Keratinocyte (primary cell): ENCODE measurements at regions not wholly inside any gene's neighbourhood (a gene's known extent, or its start where the extent isn't known, plus 50 kb on each side); places are given as distances from the start of the nearest gene placed in this dataset.

Experiments used
- DNase-seq: peaks from one replicate; pipeline ENCODE4 v3.0.0-alpha.2; 2011; ENCODE audit warnings: low read depth, missing footprints, low spot score
- FAIRE-seq: peaks from 2 replicates; lab custom pipeline; 2011; peaks lifted over from hg19 to GRCh38; lab: Jason Lieb, UNC
- H2AFZ ChIP-seq: 2 replicates; pipeline ENCODE4 v1.6.0; 2012; ENCODE audit warnings: low read length, control low read depth, inconsistent platforms; ENCODE audit not compliant: control insufficient read depth
- H3K27ac ChIP-seq: 2 replicates; pipeline ENCODE4 v1.5.1; 2011; ENCODE audit warnings: low read length; ENCODE audit not compliant: control insufficient read depth, insufficient read depth
- H3K27me3 ChIP-seq: 3 replicates; pipeline ENCODE4 v1.6.0; 2011; ENCODE audit warnings: low read length; ENCODE audit not compliant: control insufficient read depth, insufficient read depth; ENCODE audit errors: extremely low read depth
- H3K36me3 ChIP-seq, 2 experiments: 2 replicates in 1 of 2; 3 replicates in 1 of 2; pipeline ENCODE4 v1.5.1; 2011; ENCODE audit warnings: low read length in 2 of 2, mild to moderate bottlenecking in 1 of 2; ENCODE audit not compliant: control insufficient read depth in 2 of 2, insufficient read depth in 2 of 2; ENCODE audit errors: extremely low read depth in 1 of 2
- H3K4me1 ChIP-seq: 3 replicates; pipeline ENCODE4 v1.5.1; 2011; ENCODE audit warnings: low read length; ENCODE audit not compliant: control insufficient read depth, insufficient read depth; ENCODE audit errors: extremely low read depth
- H3K4me2 ChIP-seq: 3 replicates; pipeline ENCODE4 v1.6.0; 2011; ENCODE audit warnings: low read depth, low read length; ENCODE audit not compliant: control insufficient read depth, insufficient read depth; ENCODE audit errors: extremely low read depth
- H3K4me3 ChIP-seq, 3 experiments: fragments of 200-600 bp in 1 of 3; sonication (generic) in 1 of 3; 2 replicates in 2 of 3; 3 replicates in 1 of 3; pipeline ENCODE4 v1.5.1; 2011 to 2016; ENCODE audit warnings: low read length in 3 of 3, mild to moderate bottlenecking in 3 of 3, control low read depth in 2 of 3, inconsistent platforms in 1 of 3, low read depth in 1 of 3, mixed read lengths in 1 of 3, mixed run types in 1 of 3, moderate library complexity in 1 of 3; ENCODE audit not compliant: control insufficient read depth in 2 of 3, insufficient read depth in 2 of 3; ENCODE audit errors: extremely low read depth in 1 of 3
- H3K79me2 ChIP-seq: 2 replicates; pipeline ENCODE4 v1.6.0; 2012; ENCODE audit warnings: low read length; ENCODE audit not compliant: control insufficient read depth, insufficient read depth
- H3K9ac ChIP-seq: 3 replicates; pipeline ENCODE4 v1.6.0; 2011; ENCODE audit warnings: low read length; ENCODE audit not compliant: control insufficient read depth, insufficient read depth; ENCODE audit errors: extremely low read depth
- H3K9me1 ChIP-seq: 3 replicates; pipeline ENCODE4 v1.6.0; 2011; ENCODE audit warnings: low read length; ENCODE audit not compliant: control insufficient read depth, insufficient read depth; ENCODE audit errors: extremely low read depth
- H3K9me3 ChIP-seq: 2 replicates; pipeline ENCODE4 v1.5.1; 2012; ENCODE audit warnings: low read depth, low read length; ENCODE audit not compliant: control insufficient read depth
- H4K20me1 ChIP-seq: 3 replicates; pipeline ENCODE4 v1.6.0; 2011; ENCODE audit warnings: low read length; ENCODE audit not compliant: control insufficient read depth, insufficient read depth; ENCODE audit errors: extremely low read depth
- EZH2 ChIP-seq: IDR thresholded peaks from one replicate; pipeline ENCODE4 v1.6.1; 2012; ENCODE audit warnings: inconsistent platforms, mild to moderate bottlenecking, low read length, moderate library complexity
- dilution Hi-C: fragments of 300-500 bp; cut with MboI; formaldehyde crosslinking; loops from one replicate; pipeline ENCODE4 v1.7.0; 2020; ENCODE audit warnings: low sequenced_read_pairs; ENCODE audit not compliant: extremely low pct_ligation_motif_present
- TF ChIP-seq, protein P1 (sequence below), 3 experiments: IDR thresholded peaks in 1 of 3; conservative IDR thresholded peaks in 1 of 3; optimal IDR thresholded peaks in 1 of 3; 2 replicates in 2 of 3; 3 replicates in 1 of 3; pipeline versions ENCODE3 to v1.5.1; 2011; ENCODE audit warnings: low read length in 3 of 3, mild to moderate bottlenecking in 3 of 3, moderate library complexity in 2 of 3, control low read depth in 1 of 3, inconsistent platforms in 1 of 3; ENCODE audit not compliant: insufficient read depth in 2 of 3; ENCODE audit errors: extremely low read depth in 1 of 3

DNA sequence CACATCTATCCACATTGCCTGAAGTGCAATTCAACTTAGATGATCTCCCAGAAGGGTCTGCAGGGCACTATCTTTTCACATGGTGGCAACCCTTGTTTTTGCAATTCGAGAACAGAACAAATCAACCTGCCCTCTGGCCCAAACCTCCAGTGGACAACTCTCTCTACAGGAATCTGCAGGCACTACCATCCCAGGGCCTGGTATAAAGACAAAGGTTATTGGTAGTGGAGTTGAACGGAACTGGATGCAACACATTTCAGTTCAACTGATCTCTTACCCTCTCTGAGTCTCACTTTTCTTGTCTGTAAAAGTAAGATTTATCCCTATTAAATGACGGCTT, 153.2 kb upstream of the EGFLAM start:
- no peaks in the 10 kb centered on the region for H3K79me2 ChIP-seq
- H3K9me1 ChIP-seq = no peaks in the 10 kb centered on the region
- no peak overlapping the region for H3K4me3 ChIP-seq
- no peak overlapping the region for H3K4me2 ChIP-seq
- no peak overlapping the region for H3K27ac ChIP-seq
- no peaks in the 10 kb centered on the region for H3K27me3 ChIP-seq
- no peaks in the 10 kb centered on the region for H3K9me3 ChIP-seq
- FAIRE-seq (no peak), DNase-seq (no peak)
- dilution Hi-C loops = no loop called here
- TF ChIP-seq EZH2 = no peak
- TF ChIP-seq, protein P1, sequence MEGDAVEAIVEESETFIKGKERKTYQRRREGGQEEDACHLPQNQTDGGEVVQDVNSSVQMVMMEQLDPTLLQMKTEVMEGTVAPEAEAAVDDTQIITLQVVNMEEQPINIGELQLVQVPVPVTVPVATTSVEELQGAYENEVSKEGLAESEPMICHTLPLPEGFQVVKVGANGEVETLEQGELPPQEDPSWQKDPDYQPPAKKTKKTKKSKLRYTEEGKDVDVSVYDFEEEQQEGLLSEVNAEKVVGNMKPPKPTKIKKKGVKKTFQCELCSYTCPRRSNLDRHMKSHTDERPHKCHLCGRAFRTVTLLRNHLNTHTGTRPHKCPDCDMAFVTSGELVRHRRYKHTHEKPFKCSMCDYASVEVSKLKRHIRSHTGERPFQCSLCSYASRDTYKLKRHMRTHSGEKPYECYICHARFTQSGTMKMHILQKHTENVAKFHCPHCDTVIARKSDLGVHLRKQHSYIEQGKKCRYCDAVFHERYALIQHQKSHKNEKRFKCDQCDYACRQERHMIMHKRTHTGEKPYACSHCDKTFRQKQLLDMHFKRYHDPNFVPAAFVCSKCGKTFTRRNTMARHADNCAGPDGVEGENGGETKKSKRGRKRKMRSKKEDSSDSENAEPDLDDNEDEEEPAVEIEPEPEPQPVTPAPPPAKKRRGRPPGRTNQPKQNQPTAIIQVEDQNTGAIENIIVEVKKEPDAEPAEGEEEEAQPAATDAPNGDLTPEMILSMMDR (optimal IDR thresholded peaks at IDR 0.05 in 1 of 3, IDR thresholded peaks at IDR 0.05 in 1 of 3, conservative IDR thresholded peaks at IDR 0.05 in 1 of 3; ENCODE audit: extremely low read depth in 1 of 3, insufficient read depth in 2 of 3, low read length in 3 of 3) = no peak
- H3K4me1 ChIP-seq = no peaks in the 10 kb centered on the region
- no peaks in the 10 kb centered on the region for H4K20me1 ChIP-seq
- no peak overlapping the region for H3K9ac ChIP-seq
- no peak overlapping the region for H2AFZ ChIP-seq
- H3K36me3 ChIP-seq = no peaks in the 10 kb centered on the region

DNA sequence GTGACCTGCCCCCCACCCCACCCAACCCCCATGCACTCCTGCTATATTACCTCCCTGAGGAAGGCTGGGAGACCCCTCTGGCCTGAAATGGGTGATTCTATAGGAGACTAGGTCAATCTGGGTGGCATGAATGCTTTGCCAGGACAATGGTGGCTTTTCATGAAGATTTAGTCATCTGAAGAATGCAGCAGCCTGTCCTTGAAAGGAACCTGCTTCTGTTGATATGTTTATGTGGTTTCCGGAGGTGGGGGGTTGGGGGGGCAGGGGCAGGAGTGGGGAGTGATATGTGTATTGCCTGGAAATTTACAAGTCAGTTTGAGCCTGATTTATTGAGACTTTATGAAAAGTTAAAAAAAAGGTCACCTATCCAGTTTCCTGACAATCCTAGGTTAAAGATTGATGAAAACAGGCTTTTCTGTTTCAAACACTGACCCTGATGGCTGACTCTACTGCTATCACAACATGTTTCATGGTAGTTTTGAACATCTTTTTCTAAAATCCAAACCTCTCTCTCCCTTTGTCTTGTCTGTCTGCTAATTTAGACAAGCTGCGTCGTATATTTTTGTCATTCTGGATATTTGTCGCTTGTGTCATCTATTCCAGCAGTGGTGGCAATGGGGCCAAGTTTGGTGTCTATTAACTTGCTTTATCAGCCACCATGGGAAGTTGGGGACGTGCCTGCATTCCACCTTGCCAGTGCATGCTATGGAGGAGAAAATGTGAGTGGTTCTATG, 153.7 kb upstream of the EGFLAM start:
- dilution Hi-C loops = no loop called here
- no peaks in the 10 kb centered on the region for H3K4me1 ChIP-seq
- H3K36me3 ChIP-seq = no peaks in the 10 kb centered on the region
- no peak overlapping the region for H3K9ac ChIP-seq
- H3K9me1 ChIP-seq = no peaks in the 10 kb centered on the region
- H3K4me3 ChIP-seq = no peak overlapping the region
- FAIRE-seq = no peak
- no peaks in the 10 kb centered on the region for H3K79me2 ChIP-seq
- H3K27me3 ChIP-seq = no peaks in the 10 kb centered on the region
- no peak overlapping the region for H3K4me2 ChIP-seq
- no peak for TF ChIP-seq EZH2
- TF ChIP-seq, protein P1 (optimal IDR thresholded peaks at IDR 0.05 in 1 of 3, IDR thresholded peaks at IDR 0.05 in 1 of 3, conservative IDR thresholded peaks at IDR 0.05 in 1 of 3; ENCODE audit: extremely low read depth in 1 of 3, insufficient read depth in 2 of 3, low read length in 3 of 3) = no peak
- H4K20me1 ChIP-seq = no peaks in the 10 kb centered on the region
- no peaks in the 10 kb centered on the region for H3K9me3 ChIP-seq
- no peak overlapping the region for H2AFZ ChIP-seq
- no peak for DNase-seq
- no peak overlapping the region for H3K27ac ChIP-seq
